Liver (tissue), 8 donors: ENCODE measurements at regions not wholly inside any gene's neighbourhood (a gene's known extent, or its start where the extent isn't known, plus 50 kb on each side); places are given as distances from the start of the nearest gene placed in this dataset.

Experiments
- DNase-seq: peaks from one replicate; pipeline ENCODE4 v3.0.0-alpha.2; 2017; ENCODE audit warnings: low spot score
- H3K27ac ChIP-seq, 2 donors: one replicate each; pipeline ENCODE4 v1.7.0; 2013; ENCODE audit warnings: inconsistent platforms in 2 of 2, low read length in 2 of 2, control low read depth in 1 of 2, low read depth in 1 of 2, mild to moderate bottlenecking in 1 of 2
- H3K27me3 ChIP-seq, 4 donors: one replicate each; pipeline versions ENCODE4 v1.6.1 to v1.7.0; 2013; ENCODE audit warnings: low read length in 3 of 4, inconsistent platforms in 1 of 4, mild to moderate bottlenecking in 1 of 4, moderate library complexity in 1 of 4; ENCODE audit not compliant: control insufficient read depth in 4 of 4, insufficient read depth in 4 of 4
- H3K36me3 ChIP-seq, 4 donors: one replicate each; pipeline versions ENCODE4 v1.6.1 to v1.7.0; 2013; ENCODE audit warnings: low read length in 3 of 4, mild to moderate bottlenecking in 3 of 4, low read depth in 1 of 4, moderate library complexity in 1 of 4; ENCODE audit not compliant: control insufficient read depth in 4 of 4, insufficient read depth in 3 of 4
- H3K4me1 ChIP-seq, 4 donors: one replicate each; pipeline versions ENCODE4 v1.6.1 to v1.7.0; 2013; ENCODE audit warnings: low read length in 3 of 4, mild to moderate bottlenecking in 3 of 4, moderate library complexity in 1 of 4; ENCODE audit not compliant: control insufficient read depth in 4 of 4, insufficient read depth in 4 of 4
- H3K4me3 ChIP-seq, 3 donors: one replicate each; pipeline versions ENCODE4 v1.6.1 to v1.7.0; 2013; ENCODE audit warnings: low read length in 3 of 3, control low read depth in 1 of 3, low read depth in 1 of 3, mild to moderate bottlenecking in 1 of 3
- H3K9ac ChIP-seq, 2 donors: one replicate each; pipeline ENCODE4 v1.7.0; 2013; ENCODE audit warnings: low read length in 2 of 2, mild to moderate bottlenecking in 2 of 2, moderate library complexity in 2 of 2, control low read depth in 1 of 2, low read depth in 1 of 2
- H3K9me3 ChIP-seq, 4 donors: one replicate each; pipeline versions ENCODE4 v1.6.1 to v1.7.0; 2013; ENCODE audit warnings: low read length in 3 of 4; ENCODE audit not compliant: control insufficient read depth in 4 of 4
- EGR1 ChIP-seq, 2 donors: IDR thresholded peaks; 2 replicates each; pipeline ENCODE4 v1.6.1; 2016 to 2018; ENCODE audit warnings: antibody characterized with exemption in 2 of 2, low read depth in 2 of 2
- FOXA1 ChIP-seq: IDR thresholded peaks from 2 replicates; pipeline ENCODE4 v1.6.1; 2016; ENCODE audit warnings: antibody characterized with exemption
- FOXA2 ChIP-seq: IDR thresholded peaks from 2 replicates; pipeline ENCODE4 v1.6.1; 2016; ENCODE audit warnings: antibody characterized with exemption
- GABPA ChIP-seq, 2 donors: IDR thresholded peaks in 1 of 2; conservative IDR thresholded peaks in 1 of 2; 2 replicates each; pipeline ENCODE4 v1.6.1; 2016; ENCODE audit warnings: antibody characterized with exemption in 2 of 2, mild to moderate bottlenecking in 1 of 2, moderate library complexity in 1 of 2
- HNF4A ChIP-seq, 2 donors: conservative IDR thresholded peaks; 2 replicates each; pipeline ENCODE4 v1.6.1; 2016; ENCODE audit warnings: antibody characterized with exemption in 2 of 2, mild to moderate bottlenecking in 2 of 2
- HNF4G ChIP-seq: IDR thresholded peaks from 2 replicates; pipeline ENCODE4 v1.6.1; 2016; ENCODE audit warnings: antibody characterized with exemption
- JUND ChIP-seq, 2 donors: IDR thresholded peaks; 2 replicates each; pipeline ENCODE4 v1.6.1; 2016; ENCODE audit warnings: antibody characterized with exemption in 2 of 2
- NR2F2 ChIP-seq: IDR thresholded peaks from 2 replicates; pipeline ENCODE4 v1.6.1; 2016; ENCODE audit warnings: antibody characterized with exemption
- RAD21 ChIP-seq, 2 donors: IDR thresholded peaks; 2 replicates each; pipeline ENCODE4 v1.6.1; 2016; ENCODE audit warnings: antibody characterized with exemption in 2 of 2, mild to moderate bottlenecking in 2 of 2
- RXRA ChIP-seq, 2 donors: IDR thresholded peaks; 2 replicates each; pipeline ENCODE4 v1.6.1; 2017 to 2018; ENCODE audit warnings: antibody characterized with exemption in 2 of 2, mild to moderate bottlenecking in 1 of 2
- SP1 ChIP-seq: IDR thresholded peaks from 2 replicates; pipeline ENCODE4 v1.6.1; 2018; ENCODE audit warnings: antibody characterized with exemption, mild to moderate bottlenecking
- TAF1 ChIP-seq: conservative IDR thresholded peaks from 2 replicates; pipeline ENCODE4 v1.6.1; 2016; ENCODE audit warnings: antibody characterized with exemption, mild to moderate bottlenecking
- YY1 ChIP-seq: IDR thresholded peaks from 2 replicates; pipeline ENCODE4 v1.6.1; 2016; ENCODE audit warnings: antibody characterized with exemption, mild to moderate bottlenecking
- WGBS: extraction: QIAGEN DNeasy Blood & Tissue Kit; methylation state at CpG from one replicate; pipeline ENCODE4 v1.1.7; 2013; 5-methylcytosine and 5-hydroxymethylcytosine counted together
- TF ChIP-seq, protein P1 (sequence below): IDR thresholded peaks from 2 replicates; pipeline ENCODE4 v1.6.1; 2016; ENCODE audit warnings: antibody characterized with exemption
- TF ChIP-seq, protein P2 (sequence below): IDR thresholded peaks from 2 replicates; pipeline ENCODE4 v1.6.1; 2016; ENCODE audit warnings: antibody characterized with exemption, mild to moderate bottlenecking
- TF ChIP-seq, protein P3 (sequence below): IDR thresholded peaks from 2 replicates; pipeline ENCODE4 v1.6.1; 2016; ENCODE audit warnings: antibody characterized with exemption
- TF ChIP-seq, protein P4 (sequence below): fragments of 150-350 bp; IDR thresholded peaks from 2 replicates; pipeline ENCODE4 v1.5.1; 2017; ENCODE audit warnings: improper control_type of control experiment, low read depth, low read length; ENCODE audit not compliant: missing input control
- TF ChIP-seq, protein P5 (sequence below): IDR thresholded peaks from 2 replicates; pipeline ENCODE4 v1.6.1; 2016; ENCODE audit warnings: antibody characterized with exemption
- donor health status: healthy.
- donor health status: healthy.
- donor health status: healthy.
- donor health status: healthy.
- donor health status: healthy.

DNA sequence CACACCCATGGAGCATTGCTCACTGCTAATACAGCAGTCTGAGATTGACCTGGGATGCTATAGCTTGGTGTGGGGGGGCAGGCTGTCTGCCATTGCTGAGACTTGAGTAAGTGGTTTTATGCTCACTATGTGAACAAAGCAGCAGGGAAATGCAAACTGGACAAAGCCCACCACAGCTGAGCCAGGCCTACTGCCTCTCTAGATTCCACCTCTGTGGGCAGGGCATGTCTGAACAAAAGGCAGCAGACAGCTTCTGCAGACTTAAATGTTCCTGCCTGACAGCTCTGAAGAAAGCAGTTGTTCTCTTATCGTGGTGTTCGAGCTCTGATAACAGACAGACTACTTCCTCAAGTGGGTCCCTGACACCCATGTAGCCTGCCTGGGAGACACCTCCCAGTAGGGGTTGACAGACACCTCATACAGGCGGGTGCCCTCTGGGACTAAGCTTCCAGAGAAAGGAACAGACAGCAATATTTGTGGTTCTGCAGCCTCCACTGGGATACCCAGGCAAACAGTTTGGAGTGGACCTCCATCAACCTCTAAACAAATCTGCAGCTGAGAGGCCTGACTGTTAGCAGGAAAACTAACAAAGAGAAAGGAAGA lies 2204.8 kb downstream of the TP53TG3F start:
- no peaks in the 10 kb centered on the region for H3K27me3 ChIP-seq
- WGBS: 70% methylated on average over 3 of the region's 3 CpGs
- H3K36me3 ChIP-seq: no peaks in the 10 kb centered on the region
- TF ChIP-seq, protein P1, sequence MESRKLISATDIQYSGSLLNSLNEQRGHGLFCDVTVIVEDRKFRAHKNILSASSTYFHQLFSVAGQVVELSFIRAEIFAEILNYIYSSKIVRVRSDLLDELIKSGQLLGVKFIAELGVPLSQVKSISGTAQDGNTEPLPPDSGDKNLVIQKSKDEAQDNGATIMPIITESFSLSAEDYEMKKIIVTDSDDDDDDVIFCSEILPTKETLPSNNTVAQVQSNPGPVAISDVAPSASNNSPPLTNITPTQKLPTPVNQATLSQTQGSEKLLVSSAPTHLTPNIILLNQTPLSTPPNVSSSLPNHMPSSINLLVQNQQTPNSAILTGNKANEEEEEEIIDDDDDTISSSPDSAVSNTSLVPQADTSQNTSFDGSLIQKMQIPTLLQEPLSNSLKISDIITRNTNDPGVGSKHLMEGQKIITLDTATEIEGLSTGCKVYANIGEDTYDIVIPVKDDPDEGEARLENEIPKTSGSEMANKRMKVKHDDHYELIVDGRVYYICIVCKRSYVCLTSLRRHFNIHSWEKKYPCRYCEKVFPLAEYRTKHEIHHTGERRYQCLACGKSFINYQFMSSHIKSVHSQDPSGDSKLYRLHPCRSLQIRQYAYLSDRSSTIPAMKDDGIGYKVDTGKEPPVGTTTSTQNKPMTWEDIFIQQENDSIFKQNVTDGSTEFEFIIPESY: no peak
- no peak for TF ChIP-seq EGR1 (IDR thresholded peaks at IDR 0.05; ENCODE audit: low read depth in 2 of 2)
- no peak for TF ChIP-seq YY1
- no peak for TF ChIP-seq JUND (IDR thresholded peaks at IDR 0.05)
- no peak for TF ChIP-seq RXRA (IDR thresholded peaks at IDR 0.05)
- TF ChIP-seq, protein P2, sequence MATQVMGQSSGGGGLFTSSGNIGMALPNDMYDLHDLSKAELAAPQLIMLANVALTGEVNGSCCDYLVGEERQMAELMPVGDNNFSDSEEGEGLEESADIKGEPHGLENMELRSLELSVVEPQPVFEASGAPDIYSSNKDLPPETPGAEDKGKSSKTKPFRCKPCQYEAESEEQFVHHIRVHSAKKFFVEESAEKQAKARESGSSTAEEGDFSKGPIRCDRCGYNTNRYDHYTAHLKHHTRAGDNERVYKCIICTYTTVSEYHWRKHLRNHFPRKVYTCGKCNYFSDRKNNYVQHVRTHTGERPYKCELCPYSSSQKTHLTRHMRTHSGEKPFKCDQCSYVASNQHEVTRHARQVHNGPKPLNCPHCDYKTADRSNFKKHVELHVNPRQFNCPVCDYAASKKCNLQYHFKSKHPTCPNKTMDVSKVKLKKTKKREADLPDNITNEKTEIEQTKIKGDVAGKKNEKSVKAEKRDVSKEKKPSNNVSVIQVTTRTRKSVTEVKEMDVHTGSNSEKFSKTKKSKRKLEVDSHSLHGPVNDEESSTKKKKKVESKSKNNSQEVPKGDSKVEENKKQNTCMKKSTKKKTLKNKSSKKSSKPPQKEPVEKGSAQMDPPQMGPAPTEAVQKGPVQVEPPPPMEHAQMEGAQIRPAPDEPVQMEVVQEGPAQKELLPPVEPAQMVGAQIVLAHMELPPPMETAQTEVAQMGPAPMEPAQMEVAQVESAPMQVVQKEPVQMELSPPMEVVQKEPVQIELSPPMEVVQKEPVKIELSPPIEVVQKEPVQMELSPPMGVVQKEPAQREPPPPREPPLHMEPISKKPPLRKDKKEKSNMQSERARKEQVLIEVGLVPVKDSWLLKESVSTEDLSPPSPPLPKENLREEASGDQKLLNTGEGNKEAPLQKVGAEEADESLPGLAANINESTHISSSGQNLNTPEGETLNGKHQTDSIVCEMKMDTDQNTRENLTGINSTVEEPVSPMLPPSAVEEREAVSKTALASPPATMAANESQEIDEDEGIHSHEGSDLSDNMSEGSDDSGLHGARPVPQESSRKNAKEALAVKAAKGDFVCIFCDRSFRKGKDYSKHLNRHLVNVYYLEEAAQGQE: no peak
- no peak for TF ChIP-seq HNF4A (conservative IDR thresholded peaks at IDR 0.05)
- TF ChIP-seq SP1: no peak
- TF ChIP-seq GABPA (IDR thresholded peaks at IDR 0.05 in 1 of 2, conservative IDR thresholded peaks at IDR 0.05 in 1 of 2): no peak
- TF ChIP-seq HNF4G: no peak
- no peak for TF ChIP-seq FOXA1
- TF ChIP-seq, protein P3, sequence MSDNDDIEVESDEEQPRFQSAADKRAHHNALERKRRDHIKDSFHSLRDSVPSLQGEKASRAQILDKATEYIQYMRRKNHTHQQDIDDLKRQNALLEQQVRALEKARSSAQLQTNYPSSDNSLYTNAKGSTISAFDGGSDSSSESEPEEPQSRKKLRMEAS: no peak
- TF ChIP-seq NR2F2: no peak
- no peak for TF ChIP-seq TAF1
- TF ChIP-seq RAD21 (IDR thresholded peaks at IDR 0.05): no peak
- TF ChIP-seq FOXA2: no peak
- TF ChIP-seq, protein P4, sequence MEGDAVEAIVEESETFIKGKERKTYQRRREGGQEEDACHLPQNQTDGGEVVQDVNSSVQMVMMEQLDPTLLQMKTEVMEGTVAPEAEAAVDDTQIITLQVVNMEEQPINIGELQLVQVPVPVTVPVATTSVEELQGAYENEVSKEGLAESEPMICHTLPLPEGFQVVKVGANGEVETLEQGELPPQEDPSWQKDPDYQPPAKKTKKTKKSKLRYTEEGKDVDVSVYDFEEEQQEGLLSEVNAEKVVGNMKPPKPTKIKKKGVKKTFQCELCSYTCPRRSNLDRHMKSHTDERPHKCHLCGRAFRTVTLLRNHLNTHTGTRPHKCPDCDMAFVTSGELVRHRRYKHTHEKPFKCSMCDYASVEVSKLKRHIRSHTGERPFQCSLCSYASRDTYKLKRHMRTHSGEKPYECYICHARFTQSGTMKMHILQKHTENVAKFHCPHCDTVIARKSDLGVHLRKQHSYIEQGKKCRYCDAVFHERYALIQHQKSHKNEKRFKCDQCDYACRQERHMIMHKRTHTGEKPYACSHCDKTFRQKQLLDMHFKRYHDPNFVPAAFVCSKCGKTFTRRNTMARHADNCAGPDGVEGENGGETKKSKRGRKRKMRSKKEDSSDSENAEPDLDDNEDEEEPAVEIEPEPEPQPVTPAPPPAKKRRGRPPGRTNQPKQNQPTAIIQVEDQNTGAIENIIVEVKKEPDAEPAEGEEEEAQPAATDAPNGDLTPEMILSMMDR: no peak
- TF ChIP-seq, protein P5, sequence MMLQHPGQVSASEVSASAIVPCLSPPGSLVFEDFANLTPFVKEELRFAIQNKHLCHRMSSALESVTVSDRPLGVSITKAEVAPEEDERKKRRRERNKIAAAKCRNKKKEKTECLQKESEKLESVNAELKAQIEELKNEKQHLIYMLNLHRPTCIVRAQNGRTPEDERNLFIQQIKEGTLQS: no peak
- H3K9ac ChIP-seq: no peak overlapping the region
- H3K4me3 ChIP-seq: no peak overlapping the region
- no peak overlapping the region for H3K27ac ChIP-seq
- H3K9me3 ChIP-seq: peaks cover 2 to 11% (median 4%) of the 10 kb centered on the region in 4 donors
- no peak for DNase-seq
- no peaks in the 10 kb centered on the region for H3K4me1 ChIP-seq
